OCI-LY3 (cell line): ENCODE measurements at regions not wholly inside any gene's neighbourhood (a gene's known extent, or its start where the extent isn't known, plus 50 kb on each side); places are given as distances from the start of the nearest gene placed in this dataset.

ENCODE experiments used
- H2AFZ ChIP-seq: fragments of 200-600, 300-600 bp; shearing (Covaris generic); 2 replicates; pipeline ENCODE4 v1.6.0; 2014; ENCODE audit warnings: antibody characterized with exemption, low read depth, low read length
- H3K27ac ChIP-seq: fragments of 200-600, 300-600 bp; sonication (generic); 2 replicates; pipeline ENCODE4 v1.5.1; 2014; ENCODE audit warnings: mild to moderate bottlenecking, low read length, moderate library complexity, mixed read lengths
- H3K27me3 ChIP-seq: fragments of 200-600, 300-600 bp; sonication (generic); 2 replicates; pipeline ENCODE4 v1.6.1; 2014; ENCODE audit warnings: low read depth, low read length, mixed read lengths
- H3K36me3 ChIP-seq: fragments of 200-600, 300-600 bp; sonication (generic); replicated peaks from 2 replicates; pipeline ENCODE3; 2014; ENCODE audit warnings: low read depth, low read length, mixed read lengths
- H3K4me1 ChIP-seq: fragments of 300-600, 200-600 bp; sonication (generic); 2 replicates; pipeline ENCODE4 v1.6.1; 2014; ENCODE audit warnings: low read length, mixed read lengths
- H3K4me2 ChIP-seq: fragments of 200-600, 300-600 bp; sonication (generic); 2 replicates; pipeline ENCODE4 v1.6.1; 2014; ENCODE audit warnings: low read length, mixed read lengths
- H3K4me3 ChIP-seq: fragments of 300-600, 200-600 bp; sonication (generic); 2 replicates; pipeline ENCODE4 v1.5.1; 2014; ENCODE audit warnings: antibody characterized with exemption, mild to moderate bottlenecking, low read length, moderate library complexity
- H3K79me2 ChIP-seq: fragments of 300-600, 200-600 bp; shearing (Covaris generic); 2 replicates; pipeline ENCODE4 v1.6.1; 2014; ENCODE audit warnings: mild to moderate bottlenecking, low read length, mixed read lengths
- H3K9ac ChIP-seq: fragments of 300-600, 200-600 bp; shearing (Covaris generic); 2 replicates; pipeline ENCODE4 v1.6.0; 2014; ENCODE audit warnings: mild to moderate bottlenecking, low read length, moderate library complexity
- H3K9me3 ChIP-seq: fragments of 200-600, 300-600 bp; shearing (Covaris generic); 2 replicates; pipeline ENCODE4 v1.6.1; 2014; ENCODE audit warnings: low read length, mixed read lengths; ENCODE audit not compliant: insufficient read depth
- H4K20me1 ChIP-seq: fragments of 200-600, 300-600 bp; sonication (generic); 2 replicates; pipeline ENCODE4 v1.6.1; 2016; ENCODE audit warnings: low read length, mixed read lengths; ENCODE audit not compliant: insufficient read depth
- CTCF ChIP-seq: fragments of 200-600, 300-600 bp; sonication (generic); IDR thresholded peaks from 2 replicates; pipeline ENCODE4 v1.5.1; 2014; ENCODE audit warnings: antibody characterized with exemption, low read length, low read depth
- EZH2phosphoT487 ChIP-seq: fragments of 200-600 bp; shearing (Covaris generic); IDR thresholded peaks from 2 replicates; pipeline ENCODE4 v1.6.1; 2018; ENCODE audit warnings: antibody characterized with exemption, mixed run types, low read depth

GRCh38 chr2:16438613-16439321 is 226.9 kb downstream of the CYRIA start:
- Histone ChIP-seq H4K20me1 (no peaks in the 10 kb centered on the region), H3K9ac (no peak overlapping the region), H3K27ac (no peak overlapping the region), H3K4me1 (no peaks in the 10 kb centered on the region), H3K27me3 (peaks cover 57% of the 10 kb centered on the region), H3K9me3 (no peaks in the 10 kb centered on the region), H2AFZ (no peak overlapping the region), H3K4me2 (no peak overlapping the region), H3K36me3 (no peaks in the 10 kb centered on the region), H3K4me3 (no peak overlapping the region), H3K79me2 (no peaks in the 10 kb centered on the region)
- TF ChIP-seq CTCF = no peak
- TF ChIP-seq EZH2phosphoT487 = no peak

GRCh38 chr2:16437189-16437588 is 228.4 kb downstream of the CYRIA start:
- no peaks in the 10 kb centered on the region for H4K20me1 ChIP-seq
- no peak overlapping the region for H3K27ac ChIP-seq
- no peak overlapping the region for H3K9ac ChIP-seq
- no peak for TF ChIP-seq CTCF
- TF ChIP-seq EZH2phosphoT487 = no peak
- no peaks in the 10 kb centered on the region for H3K36me3 ChIP-seq
- H3K79me2 ChIP-seq = no peaks in the 10 kb centered on the region
- H3K4me3 ChIP-seq = no peak overlapping the region
- H3K4me1 ChIP-seq = no peaks in the 10 kb centered on the region
- H2AFZ ChIP-seq = no peak overlapping the region
- peaks cover 49% of the 10 kb centered on the region for H3K27me3 ChIP-seq
- H3K4me2 ChIP-seq = no peak overlapping the region
- H3K9me3 ChIP-seq = no peaks in the 10 kb centered on the region

- no peak overlapping the region for H3K4me3 ChIP-seq
- peaks cover 49% of the 10 kb centered on the region for H3K27me3 ChIP-seq
- TF ChIP-seq CTCF = no peak
- TF ChIP-seq EZH2phosphoT487 = no peak
- H3K4me1 ChIP-seq = no peaks in the 10 kb centered on the region
- no peaks in the 10 kb centered on the region for H3K79me2 ChIP-seq
- no peak overlapping the region for H3K4me2 ChIP-seq
- H3K27ac ChIP-seq = no peak overlapping the region
- no peaks in the 10 kb centered on the region for H3K36me3 ChIP-seq
- H3K9ac ChIP-seq = no peak overlapping the region
- H4K20me1 ChIP-seq = no peaks in the 10 kb centered on the region
- H2AFZ ChIP-seq = no peak overlapping the region
- no peaks in the 10 kb centered on the region for H3K9me3 ChIP-seq
These were observed 231.2 kb downstream of the CYRIA start for GRCh38 chr2:16434393-16434792.

- H3K9me3 ChIP-seq = no peaks in the 10 kb centered on the region
- no peak overlapping the region for H3K4me3 ChIP-seq
- no peak overlapping the region for H3K4me2 ChIP-seq
- H3K9ac ChIP-seq = no peak overlapping the region
- no peak overlapping the region for H2AFZ ChIP-seq
- no peaks in the 10 kb centered on the region for H3K79me2 ChIP-seq
- no peaks in the 10 kb centered on the region for H4K20me1 ChIP-seq
- no peak for TF ChIP-seq EZH2phosphoT487
- no peak for TF ChIP-seq CTCF
- no peak overlapping the region for H3K27ac ChIP-seq
- H3K27me3 ChIP-seq = peaks cover 39% of the 10 kb centered on the region
- no peaks in the 10 kb centered on the region for H3K4me1 ChIP-seq
- no peaks in the 10 kb centered on the region for H3K36me3 ChIP-seq
These were observed 234.8 kb downstream of the CYRIA start for GRCh38 chr2:16430846-16431245.
